ENCODE measurements at regions not wholly inside any gene's neighbourhood (a gene's known extent, or its start where the extent isn't known, plus 50 kb on each side); places are given as distances from the start of the nearest gene placed in this dataset.
"Not testable (repeated sequence)": the region's sequence is repeated elsewhere in the genome, so short reads cannot be mapped to it uniquely, and the experiment has no call there.

DNA sequence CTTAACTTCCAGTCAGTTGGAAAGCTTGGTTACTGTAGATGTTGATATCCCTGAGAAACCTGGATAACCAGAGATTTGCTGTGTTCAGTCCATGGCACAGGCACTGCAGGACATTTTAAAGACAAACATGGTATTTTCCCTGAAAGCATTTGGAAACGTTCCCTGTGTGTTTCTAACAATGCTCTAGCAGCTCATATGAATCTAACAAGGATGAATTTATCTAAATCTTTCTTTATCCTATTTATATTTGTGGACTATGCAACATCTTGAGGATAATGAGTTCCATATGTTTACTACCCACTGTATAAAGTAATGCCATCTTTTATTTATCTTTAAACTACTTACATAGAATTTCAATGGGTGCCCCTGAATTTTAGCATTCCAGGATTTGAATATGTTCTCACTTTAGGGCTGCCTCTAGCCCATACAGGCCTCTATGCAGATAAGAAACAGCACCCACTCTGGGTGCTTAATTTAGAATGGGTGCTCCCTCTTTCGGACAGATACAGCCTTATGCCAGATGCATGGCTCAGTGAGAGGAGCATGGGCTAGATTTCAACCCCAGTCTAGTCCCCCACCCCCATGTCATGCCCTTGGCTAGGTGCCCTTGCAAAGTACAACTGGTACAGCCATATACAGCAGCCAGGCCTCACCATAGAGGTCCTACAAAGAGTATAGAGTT, 50.6 kb upstream of the NEMP2 start:
- TF ChIP-seq, protein P1, sequence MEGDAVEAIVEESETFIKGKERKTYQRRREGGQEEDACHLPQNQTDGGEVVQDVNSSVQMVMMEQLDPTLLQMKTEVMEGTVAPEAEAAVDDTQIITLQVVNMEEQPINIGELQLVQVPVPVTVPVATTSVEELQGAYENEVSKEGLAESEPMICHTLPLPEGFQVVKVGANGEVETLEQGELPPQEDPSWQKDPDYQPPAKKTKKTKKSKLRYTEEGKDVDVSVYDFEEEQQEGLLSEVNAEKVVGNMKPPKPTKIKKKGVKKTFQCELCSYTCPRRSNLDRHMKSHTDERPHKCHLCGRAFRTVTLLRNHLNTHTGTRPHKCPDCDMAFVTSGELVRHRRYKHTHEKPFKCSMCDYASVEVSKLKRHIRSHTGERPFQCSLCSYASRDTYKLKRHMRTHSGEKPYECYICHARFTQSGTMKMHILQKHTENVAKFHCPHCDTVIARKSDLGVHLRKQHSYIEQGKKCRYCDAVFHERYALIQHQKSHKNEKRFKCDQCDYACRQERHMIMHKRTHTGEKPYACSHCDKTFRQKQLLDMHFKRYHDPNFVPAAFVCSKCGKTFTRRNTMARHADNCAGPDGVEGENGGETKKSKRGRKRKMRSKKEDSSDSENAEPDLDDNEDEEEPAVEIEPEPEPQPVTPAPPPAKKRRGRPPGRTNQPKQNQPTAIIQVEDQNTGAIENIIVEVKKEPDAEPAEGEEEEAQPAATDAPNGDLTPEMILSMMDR (IDR thresholded peaks at IDR 0.05): no peak
- no peaks in the 10 kb centered on the region for H3K9me3 ChIP-seq
- no peak overlapping the region for H3K4me3 ChIP-seq
- no peaks in the 10 kb centered on the region for H3K36me3 ChIP-seq
- peaks cover 0 to 26% of the 10 kb centered on the region in 2 donors for H3K4me1 ChIP-seq
- H3K27ac ChIP-seq: no peak overlapping the region
- H3K27me3 ChIP-seq: no peaks in the 10 kb centered on the region
- DNase-seq (ENCODE audit: low spot score): no peak

DNA sequence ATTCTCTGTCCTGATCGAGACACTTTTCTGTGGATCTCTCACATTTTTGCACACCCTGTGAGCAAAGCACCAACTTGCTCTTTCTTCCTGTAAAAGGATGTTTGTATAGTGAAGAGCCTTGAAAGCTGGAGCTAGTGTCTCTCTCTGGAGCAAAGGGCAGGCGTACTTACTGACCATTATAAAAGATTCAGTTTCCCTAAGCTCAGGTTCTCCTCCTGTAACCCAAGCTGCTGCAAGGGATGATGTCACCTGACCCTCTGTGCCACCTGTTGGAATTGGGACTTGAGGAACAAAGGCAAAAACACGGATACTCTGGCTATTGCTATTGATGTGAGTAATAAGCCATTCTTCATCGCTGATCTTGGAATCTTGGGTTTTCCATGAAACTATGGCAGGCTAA, 52.6 kb upstream of the NEMP2 start:
- Histone ChIP-seq H3K9me3 (no peaks in the 10 kb centered on the region), H3K27ac (no peak overlapping the region), H3K27me3 (no peaks in the 10 kb centered on the region), H3K4me1 (peaks cover 0 to 26% of the 10 kb centered on the region in 2 donors), H3K4me3 (no peak overlapping the region), H3K36me3 (no peaks in the 10 kb centered on the region)
- no peak for DNase-seq (ENCODE audit: low spot score)
- TF ChIP-seq, protein P1 (IDR thresholded peaks at IDR 0.05): no peak

DNA sequence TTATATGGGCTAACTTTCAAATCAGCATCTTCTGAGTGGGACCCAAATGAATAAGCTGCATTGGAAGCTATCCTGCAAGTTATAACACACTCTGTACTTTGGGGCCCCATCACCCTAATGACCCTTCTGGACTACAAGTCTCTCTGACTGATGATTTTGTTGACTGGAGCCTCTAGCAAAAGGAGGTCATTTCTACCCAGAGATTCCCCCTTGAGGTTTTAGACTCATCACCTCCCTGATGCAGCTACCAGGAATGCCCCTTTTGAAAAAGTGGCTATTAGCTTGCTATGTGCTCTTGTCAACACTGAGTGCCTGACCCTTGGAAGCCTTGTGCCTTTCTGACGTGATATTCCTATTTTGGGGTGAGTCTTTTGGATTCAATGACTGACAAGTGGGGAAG, 54.5 kb upstream of the NEMP2 start:
- no peaks in the 10 kb centered on the region for H3K36me3 ChIP-seq
- H3K4me3 ChIP-seq: no peak overlapping the region
- H3K9me3 ChIP-seq: no peaks in the 10 kb centered on the region
- H3K4me1 ChIP-seq: peaks cover 0 to 8% of the 10 kb centered on the region in 2 donors
- no peak overlapping the region for H3K27ac ChIP-seq
- TF ChIP-seq, protein P1 (IDR thresholded peaks at IDR 0.05): no peak
- no peaks in the 10 kb centered on the region for H3K27me3 ChIP-seq
- DNase-seq (ENCODE audit: low spot score): no peak

DNA sequence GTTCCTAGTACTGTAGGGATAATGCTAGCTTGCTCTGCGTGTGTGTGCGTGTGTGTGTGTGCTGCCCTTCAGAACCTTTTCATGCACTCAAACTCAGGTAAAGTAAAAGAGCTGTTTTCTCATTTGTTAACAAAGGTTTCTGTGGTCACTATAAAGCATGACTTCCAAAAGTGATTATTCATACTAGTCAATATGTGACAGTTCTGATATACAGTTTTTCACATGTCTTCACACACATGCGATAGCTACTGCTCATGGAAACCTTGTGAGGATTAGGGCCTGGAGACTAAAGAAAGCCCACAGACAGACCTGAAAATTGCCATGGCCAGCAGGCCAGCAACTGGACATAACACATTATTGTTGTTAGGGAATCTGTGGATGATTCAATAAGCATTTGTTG, 56.9 kb upstream of the NEMP2 start:
- H3K4me3 ChIP-seq: no peak overlapping the region
- no peaks in the 10 kb centered on the region for H3K36me3 ChIP-seq
- no peak overlapping the region for H3K27ac ChIP-seq
- no peaks in the 10 kb centered on the region for H3K4me1 ChIP-seq
- H3K27me3 ChIP-seq: no peaks in the 10 kb centered on the region
- DNase-seq (ENCODE audit: low spot score): no peak
- TF ChIP-seq, protein P1 (IDR thresholded peaks at IDR 0.05): no peak
- H3K9me3 ChIP-seq: no peaks in the 10 kb centered on the region

DNA sequence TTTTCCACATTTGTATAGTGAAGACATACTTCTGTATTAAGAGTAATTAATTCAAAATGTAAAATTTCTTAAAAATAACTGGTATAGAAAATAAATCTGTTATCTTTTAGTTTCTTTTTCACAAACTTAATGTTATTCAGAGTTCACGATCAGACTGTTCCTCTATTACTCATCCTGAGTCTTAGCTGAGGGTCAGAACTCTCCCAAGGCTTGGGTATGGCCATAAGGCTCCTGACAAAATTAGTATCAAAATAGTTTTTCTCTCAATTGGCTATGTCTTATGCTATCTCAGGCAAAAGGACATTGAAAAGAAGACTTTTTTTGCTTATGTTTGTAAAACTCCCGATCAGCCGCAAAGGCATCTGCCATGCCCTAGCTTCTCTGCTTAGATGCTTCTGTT, 56.1 kb upstream of the NAB1 start:
- TF ChIP-seq, protein P1 (IDR thresholded peaks at IDR 0.05): no peak
- H3K27ac ChIP-seq: no peak overlapping the region
- peaks cover 0 to 9% of the 10 kb centered on the region in 2 donors for H3K4me1 ChIP-seq
- no peaks in the 10 kb centered on the region for H3K9me3 ChIP-seq
- no peak overlapping the region for H3K4me3 ChIP-seq
- H3K36me3 ChIP-seq: no peaks in the 10 kb centered on the region
- no peak for DNase-seq (ENCODE audit: low spot score)
- no peaks in the 10 kb centered on the region for H3K27me3 ChIP-seq

DNA sequence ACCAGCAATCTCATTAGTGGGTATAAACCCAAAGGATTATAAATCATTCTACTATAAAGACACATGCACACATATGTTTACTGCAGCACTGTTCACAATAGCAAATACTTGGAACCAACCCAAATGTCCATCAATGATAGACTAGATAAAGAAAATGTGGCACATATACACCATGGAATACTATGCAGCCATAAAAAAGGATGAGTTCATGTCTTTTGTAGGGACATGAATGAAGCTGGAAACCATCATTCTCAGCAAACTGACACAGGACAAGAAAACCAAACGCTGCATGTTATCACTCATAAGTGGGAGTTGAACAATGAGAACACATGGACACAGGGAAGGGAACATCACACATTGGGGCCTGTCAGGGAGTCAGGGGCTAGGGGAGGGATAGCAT, 53.0 kb upstream of the NAB1 start:
- H3K4me3 ChIP-seq; DNase-seq (ENCODE audit: low spot score); H3K27ac ChIP-seq; H3K36me3 ChIP-seq; H3K9me3 ChIP-seq; H3K27me3 ChIP-seq: not testable (repeated sequence)
- H3K4me1 ChIP-seq: peaks cover 0 to 13% of the 10 kb centered on the region in 2 donors
